Activated CD8-positive, alpha-beta T cell treated with anti-CD3 and anti-CD28 coated beads, Interleukin-2, amount 10 ng/mL, durations not matched to agents 7 days and 5 days (primary cell): ENCODE measurements at regions not wholly inside any gene's neighbourhood (a gene's known extent, or its start where the extent isn't known, plus 50 kb on each side); places are given as distances from the start of the nearest gene placed in this dataset.
"Not testable (repeated sequence)": the region's sequence is repeated elsewhere in the genome, so short reads cannot be mapped to it uniquely, and the experiment has no call there.

Source experiments
- ATAC-seq: fragments of 150-1000 bp; cut with Tn5 transposase; one replicate; pipeline ENCODE4 v1.10.0; 2021; ENCODE audit warnings: moderate library complexity
- CTCF ChIA-PET: fragments of 350-600 bp; sonication (Branson Sonifier 250); formaldehyde crosslinking; loops from one replicate; lab custom pipeline; 2021; ENCODE audit warnings: antibody characterized with exemption; lab: Charles Lee
- POLR2A ChIA-PET: fragments of 350-600 bp; sonication (Branson Sonifier 250); formaldehyde crosslinking; loops from one replicate; lab custom pipeline; 2021; ENCODE audit warnings: antibody characterized with exemption; lab: Charles Lee
- DNase-seq: peaks from one replicate; pipeline ENCODE4 v3.0.0-alpha.2; 2020
- H3K27ac Mint-ChIP-seq: one replicate; pipeline ENCODE4 v1.8.0; 2021; ENCODE audit warnings: mild to moderate bottlenecking, mixed read lengths
- H3K27me3 Mint-ChIP-seq: one replicate; pipeline ENCODE4 v1.8.0; 2021; ENCODE audit warnings: low read depth, mixed read lengths
- H3K36me3 Mint-ChIP-seq: one replicate; pipeline ENCODE4 v1.8.0; 2021; ENCODE audit warnings: low read depth, mixed read lengths
- H3K4me1 Mint-ChIP-seq: one replicate; pipeline ENCODE4 v1.8.0; 2021; ENCODE audit warnings: low read depth, mixed read lengths
- H3K4me3 Mint-ChIP-seq: one replicate; pipeline ENCODE4 v1.8.0; 2021; ENCODE audit warnings: mild to moderate bottlenecking, mixed read lengths
- H3K9me3 Mint-ChIP-seq: one replicate; pipeline ENCODE4 v1.8.0; 2022; ENCODE audit warnings: mixed read lengths; ENCODE audit not compliant: insufficient read depth

GRCh38 chr15:69862540-69862939, 235.2 kb downstream of the TLE3 start:
- no peak for DNase-seq
- no peak overlapping the region for H3K27ac Mint-ChIP-seq
- no peaks in the 10 kb centered on the region for H3K36me3 Mint-ChIP-seq
- H3K9me3 Mint-ChIP-seq: no peaks in the 10 kb centered on the region
- H3K4me1 Mint-ChIP-seq: peaks cover 22% of the 10 kb centered on the region
- POLR2A ChIA-PET: no interaction called here
- CTCF ChIA-PET: no interaction called here
- no peak for ATAC-seq
- H3K27me3 Mint-ChIP-seq: peaks cover 8% of the 10 kb centered on the region
- H3K4me3 Mint-ChIP-seq: no peak overlapping the region

GRCh38 chr15:69863446-69863845, 234.3 kb downstream of the TLE3 start:
- DNase-seq (no peak), ATAC-seq (no peak)
- H3K4me3 Mint-ChIP-seq: no peak overlapping the region
- no peaks in the 10 kb centered on the region for H3K36me3 Mint-ChIP-seq
- no peaks in the 10 kb centered on the region for H3K9me3 Mint-ChIP-seq
- CTCF ChIA-PET: no interaction called here
- H3K4me1 Mint-ChIP-seq: peaks cover 14% of the 10 kb centered on the region
- H3K27me3 Mint-ChIP-seq: peaks cover 10% of the 10 kb centered on the region
- no peak overlapping the region for H3K27ac Mint-ChIP-seq
- POLR2A ChIA-PET: no interaction called here

GRCh38 chr15:69865369-69865768, 232.3 kb downstream of the TLE3 start:
- CTCF ChIA-PET: interaction anchor here (1.4 kb wide), 1 partner anchor 38 kb away, joined by 3 read pairs; no protein-coding TSS in a partner anchor

GRCh38 chr15:69868756-69869155, 229.0 kb downstream of the TLE3 start:
- Mint-ChIP-seq H3K9me3 (peaks cover 3% of the 10 kb centered on the region), H3K4me3 (no peak overlapping the region), H3K27ac (no peak overlapping the region), H3K36me3 (no peaks in the 10 kb centered on the region), H3K27me3 (peaks cover 13% of the 10 kb centered on the region), H3K4me1 (peaks cover 2% of the 10 kb centered on the region)
- DNase-seq (no peak), ATAC-seq (no peak)
- CTCF ChIA-PET: no interaction called here
- POLR2A ChIA-PET: no interaction called here

More at GRCh38 chr15:69865369-69865768, 232.3 kb downstream of the TLE3 start:
- Mint-ChIP-seq H3K27ac (no peak overlapping the region), H3K27me3 (peaks cover 15% of the 10 kb centered on the region), H3K9me3 (no peaks in the 10 kb centered on the region), H3K4me1 (peaks cover 10% of the 10 kb centered on the region), H3K4me3 (no peak overlapping the region), H3K36me3 (no peaks in the 10 kb centered on the region)
- ATAC-seq: no peak
- POLR2A ChIA-PET: no interaction called here
- no peak for DNase-seq

GRCh38 chr15:69869291-69869690, 228.4 kb downstream of the TLE3 start:
- CTCF ChIA-PET: no interaction called here
- no peak overlapping the region for H3K27ac Mint-ChIP-seq
- POLR2A ChIA-PET: no interaction called here

GRCh38 chr15:69869881-69870505, 227.7 kb downstream of the TLE3 start:
- Mint-ChIP-seq H3K9me3 (peaks cover 6% of the 10 kb centered on the region), H3K27me3 (peaks cover 17% of the 10 kb centered on the region), H3K4me3 (no peak overlapping the region), H3K36me3 (no peaks in the 10 kb centered on the region), H3K27ac (no peak overlapping the region), H3K4me1 (peaks cover 2% of the 10 kb centered on the region)
- POLR2A ChIA-PET: no interaction called here
- CTCF ChIA-PET: no interaction called here
- ATAC-seq: no peak
- DNase-seq: no peak

More at GRCh38 chr15:69869291-69869690, 228.4 kb downstream of the TLE3 start:
- ATAC-seq (no peak), DNase-seq (no peak)
- Mint-ChIP-seq H3K4me3 (no peak overlapping the region), H3K4me1 (peaks cover 2% of the 10 kb centered on the region), H3K27me3 (peaks cover 17% of the 10 kb centered on the region), H3K36me3 (no peaks in the 10 kb centered on the region), H3K9me3 (peaks cover 6% of the 10 kb centered on the region)

- DNase-seq (no peak), ATAC-seq (no peak)
- Mint-ChIP-seq H3K4me3 (no peak overlapping the region), H3K36me3 (no peaks in the 10 kb centered on the region), H3K9me3 (peaks cover 6% of the 10 kb centered on the region), H3K4me1 (peaks cover 2% of the 10 kb centered on the region), H3K27ac (no peak overlapping the region), H3K27me3 (peaks cover 17% of the 10 kb centered on the region)
- CTCF ChIA-PET: no interaction called here
- POLR2A ChIA-PET: no interaction called here
Measured at GRCh38 chr15:69871511-69872134, 226.1 kb downstream of the TLE3 start.

- Mint-ChIP-seq H3K27me3 (peaks cover 16% of the 10 kb centered on the region), H3K9me3 (peaks cover 6% of the 10 kb centered on the region), H3K36me3 (no peaks in the 10 kb centered on the region), H3K27ac (no peak overlapping the region), H3K4me3 (no peak overlapping the region), H3K4me1 (no peaks in the 10 kb centered on the region)
- ChIA-PET CTCF (no interaction called here), POLR2A (no interaction called here)
- DNase-seq (no peak), ATAC-seq (no peak)
Measured at GRCh38 chr15:69873807-69874206, 223.9 kb downstream of the TLE3 start.

GRCh38 chr15:69874321-69874720, 223.4 kb downstream of the TLE3 start:
- Mint-ChIP-seq H3K27ac (no peak overlapping the region), H3K36me3 (no peaks in the 10 kb centered on the region), H3K9me3 (peaks cover 6% of the 10 kb centered on the region), H3K4me3 (no peak overlapping the region), H3K27me3 (peaks cover 12% of the 10 kb centered on the region), H3K4me1 (no peaks in the 10 kb centered on the region)
- ChIA-PET POLR2A (no interaction called here), CTCF (no interaction called here)
- ATAC-seq (no peak), DNase-seq (no peak)

- ATAC-seq (no peak), DNase-seq (no peak)
- CTCF ChIA-PET: no interaction called here
- Mint-ChIP-seq H3K27ac (no peak overlapping the region), H3K9me3 (peaks cover 11% of the 10 kb centered on the region), H3K36me3 (no peaks in the 10 kb centered on the region), H3K4me1 (no peaks in the 10 kb centered on the region), H3K27me3 (peaks cover 8% of the 10 kb centered on the region), H3K4me3 (no peak overlapping the region)
- POLR2A ChIA-PET: no interaction called here
Measured at GRCh38 chr15:69876064-69876940, 221.4 kb downstream of the TLE3 start.

GRCh38 chr15:69879963-69880362, 217.8 kb downstream of the TLE3 start:
- ATAC-seq, H3K27me3 Mint-ChIP-seq, POLR2A ChIA-PET: not testable (repeated sequence)

More at GRCh38 chr15:69879963-69880362, 217.8 kb downstream of the TLE3 start:
- H3K9me3 Mint-ChIP-seq, H3K4me1 Mint-ChIP-seq, DNase-seq, H3K36me3 Mint-ChIP-seq, CTCF ChIA-PET, H3K27ac Mint-ChIP-seq, H3K4me3 Mint-ChIP-seq: not testable (repeated sequence)
